ENCODE measurements at regions not wholly inside any gene's neighbourhood (a gene's known extent, or its start where the extent isn't known, plus 50 kb on each side); places are given as distances from the start of the nearest gene placed in this dataset.
"Not testable (repeated sequence)": the region's sequence is repeated elsewhere in the genome, so short reads cannot be mapped to it uniquely, and the experiment has no call there.

GRCh38 chr5:8727396-8727795 lies 818.5 kb downstream of the SEMA5A start:
- no peak for DNase-seq

GRCh38 chr5:8729437-8729836 lies 816.4 kb downstream of the SEMA5A start:
- DNase-seq = no peak

DNA sequence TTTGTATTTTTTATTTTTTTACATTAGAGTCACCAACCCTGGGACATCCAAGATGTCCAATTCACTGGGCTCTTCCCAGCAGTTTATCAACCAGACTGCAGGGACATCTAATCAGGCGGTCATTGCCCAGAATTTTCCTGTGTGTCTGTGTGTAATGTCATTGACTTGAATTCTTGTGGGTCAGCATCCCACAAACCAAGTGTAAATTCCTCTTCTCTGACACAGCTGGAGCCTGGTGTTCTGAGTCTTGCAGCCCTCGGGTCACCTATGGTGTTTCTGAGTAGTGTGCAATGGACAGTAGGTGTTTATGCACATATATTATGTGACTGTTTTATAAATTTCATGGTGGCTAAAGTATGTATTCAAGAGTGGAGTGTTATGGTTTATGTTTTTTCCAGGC lies 815.7 kb downstream of the SEMA5A start:
- no peak for DNase-seq

- not testable (repeated sequence) for DNase-seq
These were observed 814.8 kb downstream of the SEMA5A start for GRCh38 chr5:8731110-8731509.

- no peak for DNase-seq
These were observed 805.3 kb downstream of the SEMA5A start for GRCh38 chr5:8740595-8740994.

DNA sequence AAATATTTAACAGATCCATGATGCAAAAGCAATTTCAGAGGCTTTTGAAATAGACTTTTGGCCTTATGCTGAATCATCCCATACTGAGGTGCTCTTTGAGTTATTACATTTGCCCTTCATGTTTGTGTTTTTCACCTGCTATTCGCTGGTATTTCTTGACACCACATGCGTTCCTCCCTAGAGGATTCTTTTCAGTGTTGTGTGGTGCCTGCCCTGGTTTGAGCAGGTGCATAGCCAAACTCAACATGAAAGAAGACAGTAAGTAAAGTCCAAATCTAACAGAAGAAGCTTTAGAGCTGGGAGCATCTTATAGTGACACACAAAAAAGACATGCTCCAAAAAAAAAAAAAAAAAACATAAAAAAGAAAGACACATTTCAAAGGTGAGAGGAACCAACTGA lies 796.3 kb downstream of the SEMA5A start:
- DNase-seq = no peak

GRCh38 chr5:8750100-8750499 lies 795.8 kb downstream of the SEMA5A start:
- DNase-seq = no peak

GRCh38 chr5:8751971-8752370 lies 793.9 kb downstream of the SEMA5A start:
- DNase-seq = no peak

- DNase-seq = no peak
These were observed 793.3 kb downstream of the SEMA5A start for GRCh38 chr5:8752595-8752994.

GRCh38 chr5:8756498-8757084 lies 789.3 kb downstream of the SEMA5A start:
- peak; percentile 6 for DNase-seq

- DNase-seq = no peak
These were observed 780.0 kb downstream of the SEMA5A start for GRCh38 chr5:8765886-8766285.

- no peak for DNase-seq
These were observed 779.4 kb downstream of the SEMA5A start for GRCh38 chr5:8766448-8766847.

DNA sequence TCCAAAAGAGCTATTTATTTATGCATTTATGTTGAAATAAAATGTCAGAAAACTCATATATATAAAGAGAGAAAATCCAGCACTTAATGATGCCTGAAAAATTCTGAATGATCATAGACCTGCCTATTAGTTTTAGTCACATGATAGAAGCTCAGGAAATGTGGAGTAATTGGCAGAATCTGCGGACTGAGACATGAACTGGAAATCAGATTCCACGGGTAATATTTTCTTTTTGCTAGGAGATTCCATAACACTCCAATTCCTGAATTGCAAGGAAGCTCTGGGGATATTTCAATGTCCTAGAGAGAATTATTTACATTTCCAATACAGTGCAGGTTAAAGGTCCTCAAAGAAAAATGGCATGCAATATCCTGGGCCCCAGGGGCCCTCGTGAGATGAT lies 778.8 kb downstream of the SEMA5A start:
- no peak for DNase-seq

DNA sequence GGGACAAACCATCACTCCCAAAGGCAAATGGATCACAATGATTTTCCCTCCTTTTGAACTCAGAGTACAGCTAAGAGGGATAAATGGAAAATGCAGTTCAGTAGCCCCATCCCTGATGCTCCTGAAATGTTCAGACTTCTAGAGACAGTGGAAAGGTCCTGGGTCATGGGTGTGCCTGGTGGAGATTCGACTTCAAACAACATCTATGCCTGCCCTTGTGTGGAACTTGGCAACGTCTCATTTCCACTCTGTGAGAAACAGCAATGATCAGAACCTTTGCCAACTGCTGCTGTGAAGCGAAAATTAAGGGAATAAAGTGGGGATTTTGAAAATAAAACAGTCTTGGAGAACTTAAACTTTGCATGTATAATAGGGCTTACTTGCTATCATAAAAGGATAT lies 778.1 kb downstream of the SEMA5A start:
- DNase-seq = no peak

- no peak for DNase-seq
These were observed 776.2 kb downstream of the SEMA5A start for GRCh38 chr5:8769631-8770030.

GRCh38 chr5:8770431-8770830 lies 775.4 kb downstream of the SEMA5A start:
- DNase-seq = no peak

GRCh38 chr5:8773046-8773615 lies 772.7 kb downstream of the SEMA5A start:
- DNase-seq = no peak

DNA sequence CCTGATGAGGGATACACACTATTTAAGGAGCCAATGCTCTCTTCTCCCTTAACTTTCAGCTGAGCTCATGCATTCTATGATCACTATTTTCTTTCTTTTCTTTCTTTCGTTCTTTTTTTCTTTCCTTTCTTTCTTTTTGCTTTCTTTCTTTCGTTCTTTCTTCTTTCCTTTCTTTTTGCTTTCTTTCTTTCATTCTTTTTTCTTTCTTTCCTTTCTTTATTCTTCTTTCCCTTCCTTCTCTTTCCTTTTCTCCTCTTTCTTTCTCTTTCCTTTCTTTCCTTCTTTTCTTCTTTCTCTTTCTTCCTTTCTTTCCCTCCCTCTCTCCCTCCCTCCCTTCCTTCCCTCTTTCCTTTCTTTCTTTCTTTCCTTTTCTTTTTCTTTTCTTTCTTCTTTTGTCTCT lies 761.2 kb downstream of the SEMA5A start:
- DNase-seq = no peak

DNA sequence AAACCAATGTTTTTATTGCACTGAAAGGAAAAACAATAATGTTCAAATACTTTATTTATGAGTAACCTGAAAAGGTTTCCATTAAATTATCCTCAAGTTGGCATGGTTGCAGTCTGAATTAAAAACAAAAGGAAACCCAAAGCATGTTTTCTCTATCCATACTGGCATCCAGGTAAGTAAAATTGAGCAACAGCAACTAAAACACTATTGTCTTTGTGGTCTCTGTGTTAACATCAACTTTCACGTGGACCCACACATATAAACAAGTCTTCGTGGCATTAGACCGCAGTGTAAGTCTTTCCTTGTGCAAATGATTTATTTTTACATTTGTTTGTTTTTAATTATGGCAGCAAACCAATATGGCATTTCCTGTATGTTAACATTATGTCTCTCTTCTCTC lies 757.6 kb downstream of the SEMA5A start:
- DNase-seq = no peak

DNA sequence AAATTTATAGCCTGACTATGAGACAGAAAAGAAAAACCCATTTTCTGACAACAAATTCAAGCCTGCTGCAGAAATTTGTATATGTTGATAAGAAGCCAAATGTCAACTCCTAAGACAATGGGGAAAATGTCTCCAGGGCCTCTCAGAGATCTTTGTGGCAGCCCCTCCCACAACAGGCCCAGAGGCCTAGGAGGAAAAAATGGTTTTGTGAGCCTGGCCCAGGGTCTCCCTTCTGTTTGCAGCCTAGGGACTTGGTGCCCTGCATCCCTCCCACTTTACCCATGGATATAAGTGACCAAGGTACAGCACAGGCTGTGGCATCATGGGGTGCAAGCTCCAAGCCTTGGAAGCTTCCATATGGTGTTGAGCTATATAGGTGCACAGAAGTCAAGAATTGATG lies 740.2 kb downstream of the SEMA5A start:
- DNase-seq = no peak

GRCh38 chr5:8807636-8808035 lies 738.2 kb downstream of the SEMA5A start:
- no peak for DNase-seq

GRCh38 chr5:8811581-8811980 lies 734.3 kb downstream of the SEMA5A start:
- no peak for DNase-seq

- no peak for DNase-seq
These were observed 732.7 kb downstream of the SEMA5A start for GRCh38 chr5:8813180-8813579.

- DNase-seq = no peak
These were observed 731.8 kb downstream of the SEMA5A start for GRCh38 chr5:8814105-8814504.

DNA sequence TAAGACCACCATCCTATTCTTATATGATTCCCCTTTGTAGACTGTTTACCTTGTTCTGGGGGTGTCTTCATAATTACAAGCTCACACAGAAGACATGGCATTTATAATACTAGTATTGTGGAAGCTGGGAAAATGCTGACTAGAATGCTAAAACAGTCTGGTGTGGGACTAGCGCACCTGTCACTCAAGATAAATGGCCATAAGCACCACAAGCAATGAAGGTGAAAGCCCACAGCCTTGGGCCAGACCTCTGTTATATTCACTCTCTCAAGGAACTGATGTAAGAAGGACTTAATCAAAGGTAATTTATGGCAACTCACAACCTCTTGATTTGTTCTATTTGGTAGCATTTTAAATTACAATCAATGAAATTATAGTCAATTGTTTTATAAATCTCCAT lies 721.5 kb downstream of the SEMA5A start:
- DNase-seq = no peak

Data from right kidney (tissue), 1 donor.